NT2/D1 (cell line): ENCODE measurements at regions not wholly inside any gene's neighbourhood (a gene's known extent, or its start where the extent isn't known, plus 50 kb on each side); places are given as distances from the start of the nearest gene placed in this dataset.

Source experiments
- DNase-seq: peaks from one replicate; pipeline ENCODE4 v3.0.0-alpha.2; 2011; ENCODE audit warnings: low read depth, low spot score
- H3K27me3 ChIP-seq: 2 replicates; pipeline ENCODE4 v1.6.0; 2011; ENCODE audit warnings: mild to moderate bottlenecking; ENCODE audit not compliant: insufficient read length, insufficient read depth
- H3K36me3 ChIP-seq: 2 replicates; pipeline ENCODE4 v1.6.1; 2011; ENCODE audit warnings: mild to moderate bottlenecking, low read length, mixed read lengths; ENCODE audit not compliant: insufficient read depth, insufficient read length
- H3K4me1 ChIP-seq: 2 replicates; pipeline ENCODE4 v1.5.1; 2011; ENCODE audit not compliant: insufficient read depth, insufficient read length
- H3K4me3 ChIP-seq: 2 replicates; pipeline ENCODE4 v1.5.1; 2011; ENCODE audit warnings: low read depth; ENCODE audit not compliant: insufficient read length
- H3K9ac ChIP-seq: 2 replicates; pipeline ENCODE4 v1.6.0; 2011; ENCODE audit warnings: low read depth; ENCODE audit not compliant: insufficient read length
- H3K9me3 ChIP-seq: 2 replicates; pipeline ENCODE4 v1.5.1; 2011; ENCODE audit warnings: mild to moderate bottlenecking, low read length; ENCODE audit not compliant: insufficient read depth
- SUZ12 ChIP-seq: IDR thresholded peaks from 2 replicates; pipeline ENCODE4 v1.6.1; 2011; ENCODE audit not compliant: insufficient read length, insufficient read depth; ENCODE audit errors: extremely low read depth
- YY1 ChIP-seq: IDR thresholded peaks from 2 replicates; pipeline ENCODE4 v1.6.1; 2011; ENCODE audit not compliant: insufficient read length, insufficient read depth
- ZNF274 ChIP-seq: IDR thresholded peaks from 2 replicates; pipeline ENCODE4 v1.6.1; 2011; ENCODE audit warnings: mild to moderate bottlenecking, low read depth, low read length

GRCh38 chr5:167553511-167553910, 737.9 kb upstream of the WWC1 start:
- Histone ChIP-seq H3K4me1 (no peaks in the 10 kb centered on the region), H3K36me3 (no peaks in the 10 kb centered on the region), H3K9ac (no peak overlapping the region), H3K4me3 (no peak overlapping the region), H3K27me3 (no peaks in the 10 kb centered on the region), H3K9me3 (0 out of 2 replicates have a peak, but pooled peaks cover 2% of the 10 kb centered on the region)
- DNase-seq, result no peak
- TF ChIP-seq YY1 (no peak), SUZ12 (no peak), ZNF274 (no peak)

GRCh38 chr5:167554564-167555290, 736.7 kb upstream of the WWC1 start:
- Histone ChIP-seq H3K9me3 (0 out of 2 replicates have a peak, but pooled peaks cover 6% of the 10 kb centered on the region), H3K9ac (no peak overlapping the region), H3K4me1 (no peaks in the 10 kb centered on the region), H3K27me3 (no peaks in the 10 kb centered on the region), H3K36me3 (no peaks in the 10 kb centered on the region), H3K4me3 (no peak overlapping the region)
- TF ChIP-seq YY1 (no peak), ZNF274 (no peak), SUZ12 (no peak)
- no peak for DNase-seq

GRCh38 chr5:167555565-167556166, 735.8 kb upstream of the WWC1 start:
- Histone ChIP-seq H3K9ac (no peak overlapping the region), H3K4me3 (no peak overlapping the region), H3K27me3 (no peaks in the 10 kb centered on the region), H3K36me3 (no peaks in the 10 kb centered on the region), H3K4me1 (no peaks in the 10 kb centered on the region), H3K9me3 (0 out of 2 replicates have a peak, but pooled peaks cover 6% of the 10 kb centered on the region)
- TF ChIP-seq YY1 (no peak), SUZ12 (no peak), ZNF274 (no peak)
- no peak for DNase-seq

GRCh38 chr5:167557359-167557758, 734.1 kb upstream of the WWC1 start:
- Histone ChIP-seq H3K4me3 (no peak overlapping the region), H3K27me3 (no peaks in the 10 kb centered on the region), H3K36me3 (no peaks in the 10 kb centered on the region), H3K9me3 (0 out of 2 replicates have a peak, but pooled peaks cover 6% of the 10 kb centered on the region), H3K9ac (no peak overlapping the region), H3K4me1 (no peaks in the 10 kb centered on the region)
- TF ChIP-seq SUZ12 (no peak), YY1 (no peak)
- no peak for DNase-seq

- H3K9me3 ChIP-seq, result 0 out of 2 replicates have a peak, but pooled peaks cover 6% of the 10 kb centered on the region
- TF ChIP-seq YY1, result no peak
- TF ChIP-seq SUZ12, result no peak
- TF ChIP-seq ZNF274, result no peak
- H3K4me1 ChIP-seq, result no peaks in the 10 kb centered on the region
- H3K27me3 ChIP-seq, result no peaks in the 10 kb centered on the region
- DNase-seq, result no peak
- H3K9ac ChIP-seq, result no peak overlapping the region
- H3K36me3 ChIP-seq, result no peaks in the 10 kb centered on the region
- no peak overlapping the region for H3K4me3 ChIP-seq
Measured at GRCh38 chr5:167561796-167562195, 729.6 kb upstream of the WWC1 start.

- DNase-seq, result no peak
- Histone ChIP-seq H3K27me3 (no peaks in the 10 kb centered on the region), H3K4me3 (no peak overlapping the region), H3K36me3 (no peaks in the 10 kb centered on the region), H3K4me1 (no peaks in the 10 kb centered on the region), H3K9ac (no peak overlapping the region), H3K9me3 (no peaks in the 10 kb centered on the region)
- no peak for TF ChIP-seq YY1
- TF ChIP-seq ZNF274, result no peak
- no peak for TF ChIP-seq SUZ12
Measured at GRCh38 chr5:167564275-167564674, 727.2 kb upstream of the WWC1 start.

- DNase-seq, result no peak
- no peaks in the 10 kb centered on the region for H3K4me1 ChIP-seq
- no peaks in the 10 kb centered on the region for H3K27me3 ChIP-seq
- no peak overlapping the region for H3K9ac ChIP-seq
- H3K4me3 ChIP-seq, result no peak overlapping the region
- TF ChIP-seq SUZ12, result no peak
- no peak for TF ChIP-seq YY1
- no peak for TF ChIP-seq ZNF274
- H3K36me3 ChIP-seq, result no peaks in the 10 kb centered on the region
- no peaks in the 10 kb centered on the region for H3K9me3 ChIP-seq
Measured at GRCh38 chr5:167565189-167565954, 726.1 kb upstream of the WWC1 start.
